Tibial artery (tissue), 4 donors: ENCODE measurements at regions not wholly inside any gene's neighbourhood (a gene's known extent, or its start where the extent isn't known, plus 50 kb on each side); places are given as distances from the start of the nearest gene placed in this dataset.

ENCODE experiments used
- DNase-seq, 2 donors: peaks; one replicate each; pipeline ENCODE4 v3.0.0-alpha.2; 2019
- H3K27ac ChIP-seq, 2 donors: fragments of 200-600 bp; sonication (generic) in 1 of 2; 1 replicate in 1 of 2; 2 replicates in 1 of 2; pipeline ENCODE4 v1.5.1; 2018 to 2019; ENCODE audit warnings: mild to moderate bottlenecking in 1 of 2
- H3K27me3 ChIP-seq, 2 donors: fragments of 200-600 bp; sonication (generic) in 1 of 2; one replicate each; pipeline versions ENCODE4 v1.5.1 to v1.6.0; 2016 to 2019
- H3K36me3 ChIP-seq, 3 donors: fragments of 200-600 bp; sonication (generic) in 2 of 3; one replicate each; pipeline ENCODE4 v1.5.1; 2016 to 2019; ENCODE audit warnings: mild to moderate bottlenecking in 2 of 3
- H3K4me1 ChIP-seq, 4 donors: fragments of 200-600 bp; sonication (generic) in 2 of 4; 1 replicate in 3 of 4; 2 replicates in 1 of 4; pipeline ENCODE4 v1.5.1; 2016 to 2019
- H3K4me3 ChIP-seq, 2 donors: fragments of 200-600 bp; sonication (generic) in 1 of 2; 1 replicate in 1 of 2; 2 replicates in 1 of 2; pipeline ENCODE4 v1.5.1; 2018 to 2019; ENCODE audit warnings: mild to moderate bottlenecking in 2 of 2
- H3K9me3 ChIP-seq, 3 donors: fragments of 200-600 bp; sonication (generic) in 1 of 3; one replicate each; pipeline ENCODE4 v1.5.1; 2016 to 2019
- intact Hi-C: fragments of 100-400 bp; cut with DNase I; formaldehyde crosslinking; loops from one replicate; pipeline ENCODE4 v1.15.0; 2023; ENCODE audit warnings: low total_unique reads
- TF ChIP-seq, protein P1 (sequence below), 2 experiments: fragments of 200-600 bp in 1 of 2; fragments of 450-650 bp in 1 of 2; IDR thresholded peaks; one replicate each; pipeline ENCODE4 v1.5.1; 2017 to 2019; ENCODE audit warnings: antibody characterized with exemption in 2 of 2, mild to moderate bottlenecking in 1 of 2, moderate library complexity in 1 of 2

DNA sequence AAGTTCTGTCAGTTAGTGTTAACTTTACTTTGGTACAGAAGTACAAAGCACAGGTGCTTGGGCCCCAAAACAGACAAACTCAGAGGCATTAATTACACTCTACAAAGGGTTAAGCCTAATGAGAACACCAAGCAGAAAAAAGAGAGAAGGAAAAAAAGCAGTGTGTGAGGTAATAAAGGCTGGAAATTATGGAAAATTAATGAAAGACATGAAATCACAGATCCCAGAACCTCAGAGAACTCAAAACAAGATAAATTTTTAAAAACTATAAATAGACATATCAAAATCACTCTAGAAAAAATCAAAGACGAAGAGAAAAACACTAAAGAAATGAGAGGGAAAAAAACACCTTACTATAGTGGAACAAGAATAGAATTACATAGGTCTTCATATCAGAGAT is 354.2 kb upstream of the ADAMTS16 start:
- Histone ChIP-seq H3K9me3 (peaks cover 0 to 3% (median 2%) of the 10 kb centered on the region in 3 donors), H3K27ac (no peak overlapping the region), H3K4me1 (no peaks in the 10 kb centered on the region), H3K36me3 (no peaks in the 10 kb centered on the region), H3K4me3 (no peak overlapping the region), H3K27me3 (no peaks in the 10 kb centered on the region)
- TF ChIP-seq, protein P1, sequence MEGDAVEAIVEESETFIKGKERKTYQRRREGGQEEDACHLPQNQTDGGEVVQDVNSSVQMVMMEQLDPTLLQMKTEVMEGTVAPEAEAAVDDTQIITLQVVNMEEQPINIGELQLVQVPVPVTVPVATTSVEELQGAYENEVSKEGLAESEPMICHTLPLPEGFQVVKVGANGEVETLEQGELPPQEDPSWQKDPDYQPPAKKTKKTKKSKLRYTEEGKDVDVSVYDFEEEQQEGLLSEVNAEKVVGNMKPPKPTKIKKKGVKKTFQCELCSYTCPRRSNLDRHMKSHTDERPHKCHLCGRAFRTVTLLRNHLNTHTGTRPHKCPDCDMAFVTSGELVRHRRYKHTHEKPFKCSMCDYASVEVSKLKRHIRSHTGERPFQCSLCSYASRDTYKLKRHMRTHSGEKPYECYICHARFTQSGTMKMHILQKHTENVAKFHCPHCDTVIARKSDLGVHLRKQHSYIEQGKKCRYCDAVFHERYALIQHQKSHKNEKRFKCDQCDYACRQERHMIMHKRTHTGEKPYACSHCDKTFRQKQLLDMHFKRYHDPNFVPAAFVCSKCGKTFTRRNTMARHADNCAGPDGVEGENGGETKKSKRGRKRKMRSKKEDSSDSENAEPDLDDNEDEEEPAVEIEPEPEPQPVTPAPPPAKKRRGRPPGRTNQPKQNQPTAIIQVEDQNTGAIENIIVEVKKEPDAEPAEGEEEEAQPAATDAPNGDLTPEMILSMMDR (IDR thresholded peaks at IDR 0.05) = no peak
- intact Hi-C loops = no loop called here
- no peak for DNase-seq

- intact Hi-C loops = no loop called here
- no peak overlapping the region for H3K4me3 ChIP-seq
- no peaks in the 10 kb centered on the region for H3K36me3 ChIP-seq
- TF ChIP-seq, protein P1 (IDR thresholded peaks at IDR 0.05) = no peak
- H3K9me3 ChIP-seq = no peaks in the 10 kb centered on the region
- H3K4me1 ChIP-seq = no peaks in the 10 kb centered on the region
- H3K27ac ChIP-seq = no peak overlapping the region
- no peaks in the 10 kb centered on the region for H3K27me3 ChIP-seq
- DNase-seq = no peak
Measured at GRCh38 chr5:4797445-4797844, 342.7 kb upstream of the ADAMTS16 start.

- H3K4me3 ChIP-seq = no peak overlapping the region
- no peaks in the 10 kb centered on the region for H3K36me3 ChIP-seq
- DNase-seq = no peak
- no peaks in the 10 kb centered on the region for H3K4me1 ChIP-seq
- H3K9me3 ChIP-seq = no peaks in the 10 kb centered on the region
- no peaks in the 10 kb centered on the region for H3K27me3 ChIP-seq
- intact Hi-C loops = no loop called here
- TF ChIP-seq, protein P1 (IDR thresholded peaks at IDR 0.05) = no peak
- H3K27ac ChIP-seq = no peak overlapping the region
Measured at GRCh38 chr5:4802044-4802443, 338.1 kb upstream of the ADAMTS16 start.

- Histone ChIP-seq H3K4me1 (no peaks in the 10 kb centered on the region), H3K27ac (no peak overlapping the region), H3K36me3 (no peaks in the 10 kb centered on the region), H3K27me3 (no peaks in the 10 kb centered on the region), H3K9me3 (no peaks in the 10 kb centered on the region), H3K4me3 (no peak overlapping the region)
- intact Hi-C loops = no loop called here
- TF ChIP-seq, protein P1 (IDR thresholded peaks at IDR 0.05) = no peak
- no peak for DNase-seq
Measured at GRCh38 chr5:4804691-4805360, 335.3 kb upstream of the ADAMTS16 start.

DNA sequence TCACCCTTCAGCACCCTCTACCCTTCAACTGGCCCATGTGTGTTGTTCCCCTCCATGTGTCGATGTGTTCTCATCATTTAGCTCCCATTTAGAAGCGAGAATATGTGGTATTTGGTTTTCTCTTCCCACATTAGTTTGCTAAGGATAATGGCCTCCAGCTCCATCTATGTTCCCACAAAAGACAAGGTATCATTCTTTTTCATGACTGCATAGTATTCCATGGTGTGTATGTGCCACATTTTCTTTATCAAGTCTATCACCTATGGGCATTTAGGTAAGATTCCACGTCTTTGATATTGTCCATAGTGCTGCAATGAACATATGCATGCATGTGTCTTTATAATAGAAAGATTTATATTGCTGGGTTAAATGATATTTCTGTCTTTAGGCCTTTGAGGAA is 325.1 kb upstream of the ADAMTS16 start:
- H3K36me3 ChIP-seq = no peaks in the 10 kb centered on the region
- DNase-seq = no peak
- no peaks in the 10 kb centered on the region for H3K4me1 ChIP-seq
- H3K27me3 ChIP-seq = no peaks in the 10 kb centered on the region
- TF ChIP-seq, protein P1 (IDR thresholded peaks at IDR 0.05) = no peak
- H3K27ac ChIP-seq = no peak overlapping the region
- H3K4me3 ChIP-seq = no peak overlapping the region
- H3K9me3 ChIP-seq = no peaks in the 10 kb centered on the region
- intact Hi-C loops = no loop called here

DNA sequence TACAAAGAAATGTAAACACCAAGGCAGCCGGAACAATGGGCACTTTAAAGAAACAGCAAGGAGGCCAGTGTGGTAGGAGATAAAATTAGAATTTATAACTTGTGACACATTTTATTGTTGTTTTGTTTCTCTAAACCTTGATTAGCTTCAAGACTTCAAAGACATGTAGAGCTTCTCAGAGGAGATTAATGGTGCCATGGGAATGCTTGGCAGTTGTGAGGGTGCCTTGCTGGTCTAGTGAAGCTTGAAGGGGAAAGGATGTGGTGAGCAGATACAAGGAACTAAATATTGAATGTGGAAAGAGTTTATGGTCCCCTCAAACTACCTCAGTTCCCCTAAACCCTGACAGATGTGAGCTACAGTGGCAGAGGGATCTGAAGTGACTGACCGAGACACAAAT is 322.4 kb upstream of the ADAMTS16 start:
- H3K9me3 ChIP-seq = no peaks in the 10 kb centered on the region
- no peaks in the 10 kb centered on the region for H3K36me3 ChIP-seq
- TF ChIP-seq, protein P1 (IDR thresholded peaks at IDR 0.05) = no peak
- no peaks in the 10 kb centered on the region for H3K4me1 ChIP-seq
- no peaks in the 10 kb centered on the region for H3K27me3 ChIP-seq
- no peak overlapping the region for H3K4me3 ChIP-seq
- intact Hi-C loops = no loop called here
- no peak for DNase-seq
- no peak overlapping the region for H3K27ac ChIP-seq
